Heart left ventricle (tissue), 16 donors: ENCODE measurements at regions not wholly inside any gene's neighbourhood (a gene's known extent, or its start where the extent isn't known, plus 50 kb on each side); places are given as distances from the start of the nearest gene placed in this dataset.

Experiments
- ATAC-seq, 4 donors: fragments of 200-7000 bp; cut with Tn5 transposase; one replicate each; pipeline ENCODE4 v1.9.1; 2020 to 2022; ENCODE audit warnings: moderate library complexity in 4 of 4, mild to moderate bottlenecking in 3 of 4, moderate number of reproducible peaks in 1 of 4
- DNase-seq, 5 donors: peaks; one replicate each; pipeline ENCODE4 v3.0.0-alpha.2; 2020
- H3K27ac ChIP-seq, 12 donors: fragments of 200-600 bp; sonication (generic) in 4 of 12; one replicate each; pipeline versions ENCODE4 v1.5.0 to v1.8.0; 2016 to 2022; ENCODE audit warnings: mild to moderate bottlenecking in 2 of 12
- H3K27me3 ChIP-seq, 9 donors: fragments of 200-600 bp; sonication (generic) in 2 of 9; one replicate each; pipeline versions ENCODE4 v1.5.1 to v1.8.0; 2016 to 2022; ENCODE audit warnings: mild to moderate bottlenecking in 3 of 9
- H3K36me3 ChIP-seq, 9 donors: fragments of 200-600 bp; sonication (generic) in 2 of 9; one replicate each; pipeline versions ENCODE4 v1.5.0 to v1.8.0; 2018 to 2022; ENCODE audit warnings: mild to moderate bottlenecking in 2 of 9
- H3K4me1 ChIP-seq, 12 donors: fragments of 200-600 bp; sonication (generic) in 4 of 12; one replicate each; pipeline versions ENCODE4 v1.5.0 to v1.8.0; 2016 to 2022; ENCODE audit warnings: mild to moderate bottlenecking in 3 of 12
- H3K4me3 ChIP-seq, 12 donors: fragments of 200-600 bp; sonication (generic) in 4 of 12; one replicate each; pipeline versions ENCODE4 v1.5.0 to v1.8.0; 2017 to 2022; ENCODE audit warnings: mild to moderate bottlenecking in 9 of 12, moderate library complexity in 4 of 12
- H3K9me3 ChIP-seq, 12 donors: fragments of 200-600 bp; sonication (generic) in 4 of 12; one replicate each; pipeline versions ENCODE4 v1.5.0 to v1.8.0; 2016 to 2022; ENCODE audit warnings: mild to moderate bottlenecking in 1 of 12
- CTCF ChIP-seq, 12 donors: fragments of 200-600 bp; sonication (generic) in 4 of 12; IDR thresholded peaks; one replicate each; pipeline versions ENCODE4 v1.5.0 to v1.8.0; 2018 to 2022; ENCODE audit warnings: antibody characterized with exemption in 12 of 12, mild to moderate bottlenecking in 5 of 12
- POLR2A ChIP-seq, 2 donors: fragments of 450-650 bp; IDR thresholded peaks; one replicate each; pipeline ENCODE4 v1.6.1; 2017; ENCODE audit warnings: antibody characterized with exemption in 2 of 2, mild to moderate bottlenecking in 2 of 2, moderate library complexity in 2 of 2
- WGBS, 4 donors: extraction: QIAGEN DNeasy Blood & Tissue Kit in 2 of 4; methylation state at CpG; one replicate each; pipeline versions ENCODE4 v1.1.5 to v1.1.7; 2013 to 2018; 5-methylcytosine and 5-hydroxymethylcytosine counted together
- intact Hi-C, 10 donors: fragments of 100-400 bp; cut with DNase I; formaldehyde crosslinking; loops; one replicate each; pipeline versions ENCODE4 v1.11.1 to v1.14.2; 2022
- donor health status: ischemic (EF 13 %, LVEDD 7.1; RV severe dilation, severe dysfunction).
- donor health status: healthy with polysubstance abuse.
- donor health status: DM: no; HTN: yes; CAD: no.
- donor health status: DM: no; HTN: no; CAD: no.
- donor health status: ischemic (EF 25% LVEDD 6.9; RV normal size, moderate dysfunction).
- donor health status: ischemic (EF 25% LVEDD 5.7; RV mildly dilated, moderate dysfunction).
- donor health status: healthy.
- donor health status: DM: yes; HTN: yes; CAD: no.
- donor health status: ischemic (EF 35%, LVEDD 5.7; RV mildly dilated, moderate dysfunction).
- donor health status: nonischemic (EF 11% LVEDD 7.7; RV severe dilation, severe dysfunction).
- donor health status: DM: yes; HTN: yes; CAD: no.
- donor health status: PGD.
- donor health status: ischemic (EF 29% LVEDD 5.4; RV normal size, mild dysfunction).
- donor health status: nonischemic (EF 23%, LVEDD 6.1; RV moderate dilation, normal function).

GRCh38 chr11:95545116-95545875 is 244.3 kb downstream of the FAM76B start:
- Histone ChIP-seq H3K9me3 (no peaks in the 10 kb centered on the region), H3K27me3 (no peaks in the 10 kb centered on the region), H3K36me3 (no peaks in the 10 kb centered on the region), H3K4me3 (no peak overlapping the region), H3K27ac (no peak overlapping the region), H3K4me1 (peaks cover 0 to 9% (median 0%) of the 10 kb centered on the region in 12 donors)
- DNase-seq (no peak), ATAC-seq (no peak)
- intact Hi-C loops = loop anchor here in 1 of 10 donors (10.0 kb wide), 1 partner anchor 60 kb away; no protein-coding TSS in a partner anchor
- TF ChIP-seq CTCF (IDR thresholded peaks at IDR 0.05) (no peak), POLR2A (IDR thresholded peaks at IDR 0.05) (no peak)
- 56 to 70% (median 69%) methylated on average over 9 of the region's 9 CpGs for WGBS, 4 donors

DNA sequence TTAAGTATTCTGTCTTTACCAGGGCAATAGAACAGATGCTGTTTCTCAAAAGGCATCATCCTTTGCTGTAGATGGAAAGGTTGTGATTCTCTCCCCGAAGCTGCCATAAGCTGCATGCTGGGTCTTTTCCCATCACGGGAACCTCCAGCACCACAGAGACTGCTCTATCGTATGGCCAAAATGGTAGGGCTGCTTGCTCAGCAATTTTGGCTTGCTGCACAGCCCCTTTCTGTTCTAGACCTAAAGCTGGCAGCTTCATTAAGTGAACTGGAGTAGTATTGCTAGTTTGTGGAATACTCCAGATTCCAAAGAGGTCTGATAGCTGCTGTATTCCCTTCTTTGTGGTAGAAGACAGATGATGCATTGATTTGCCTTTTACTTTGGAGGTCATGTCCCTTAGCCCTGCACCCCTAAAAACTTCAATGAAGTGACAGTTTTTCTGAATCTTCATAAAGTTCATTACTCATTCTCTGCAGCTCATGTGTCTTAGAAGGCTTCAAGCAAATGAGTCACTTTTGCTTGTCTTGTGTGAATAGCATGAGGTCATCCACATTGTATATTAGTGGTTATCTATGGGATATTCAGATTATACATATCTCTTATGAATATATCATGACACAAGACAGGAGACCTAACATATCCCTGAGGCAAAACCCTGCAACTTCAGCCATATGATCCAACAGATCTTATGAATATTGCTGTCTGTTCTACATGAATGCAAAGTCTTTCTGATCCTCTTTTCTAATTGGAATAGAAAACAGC is 245.3 kb downstream of the FAM76B start:
- intact Hi-C loops = loop anchor here in 1 of 10 donors (10.0 kb wide), 1 partner anchor 61 kb away; no protein-coding TSS in a partner anchor
- no peak for DNase-seq
- no peaks in the 10 kb centered on the region for H3K9me3 ChIP-seq
- no peaks in the 10 kb centered on the region for H3K27me3 ChIP-seq
- TF ChIP-seq POLR2A (IDR thresholded peaks at IDR 0.05) (no peak), CTCF (IDR thresholded peaks at IDR 0.05) (no peak)
- no peaks in the 10 kb centered on the region for H3K36me3 ChIP-seq
- H3K27ac ChIP-seq = no peak overlapping the region
- 64 to 89% (median 87%) methylated on average over 3 of the region's 3 CpGs for WGBS, 4 donors
- H3K4me1 ChIP-seq = peaks cover 0 to 9% (median 0%) of the 10 kb centered on the region in 12 donors
- H3K4me3 ChIP-seq = no peak overlapping the region
- ATAC-seq = no peak

DNA sequence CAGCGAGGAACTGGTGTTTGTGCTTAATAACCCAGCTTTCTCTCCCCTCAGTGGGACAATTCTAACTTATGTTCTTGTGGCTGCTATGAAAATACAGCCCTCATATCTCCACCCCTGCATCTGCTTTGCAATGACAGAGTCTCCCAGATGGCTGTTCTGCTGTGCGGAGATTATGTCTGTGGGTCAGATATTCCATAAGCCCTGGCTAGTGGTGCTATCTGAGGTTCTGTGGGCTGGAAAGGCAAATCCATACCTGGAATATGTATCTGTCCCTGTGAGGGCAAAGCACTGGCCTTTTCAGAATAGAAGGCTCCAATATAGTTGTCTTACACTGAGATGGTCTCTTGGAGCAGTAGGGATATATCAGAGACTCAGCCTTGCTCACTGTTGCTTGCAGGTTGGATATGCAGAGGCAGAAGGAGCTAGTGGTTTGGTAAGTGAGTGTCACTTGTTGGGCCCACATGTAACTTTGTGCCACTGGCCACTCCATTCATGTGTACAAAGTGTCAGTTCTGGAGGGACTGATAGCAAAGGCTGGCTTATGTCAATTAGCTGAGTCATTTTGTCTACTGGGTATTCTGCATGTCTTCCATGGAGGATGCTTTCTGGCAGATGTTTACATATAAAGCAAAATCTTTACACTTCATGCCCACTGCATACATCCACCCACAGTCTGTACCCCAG is 246.6 kb downstream of the FAM76B start:
- 92 to 98% (median 96%) methylated on average over 2 of the region's 2 CpGs for WGBS, 4 donors
- no peaks in the 10 kb centered on the region for H3K36me3 ChIP-seq
- no peaks in the 10 kb centered on the region for H3K9me3 ChIP-seq
- H3K4me3 ChIP-seq = no peak overlapping the region
- no peaks in the 10 kb centered on the region for H3K27me3 ChIP-seq
- no peak for TF ChIP-seq POLR2A (IDR thresholded peaks at IDR 0.05)
- no peak for TF ChIP-seq CTCF (IDR thresholded peaks at IDR 0.05)
- DNase-seq = no peak
- intact Hi-C loops = loop anchor here in 1 of 10 donors (10.0 kb wide), 1 partner anchor 62 kb away; no protein-coding TSS in a partner anchor
- H3K4me1 ChIP-seq = peaks cover 0 to 9% (median 0%) of the 10 kb centered on the region in 12 donors
- no peak overlapping the region for H3K27ac ChIP-seq
- no peak for ATAC-seq

DNA sequence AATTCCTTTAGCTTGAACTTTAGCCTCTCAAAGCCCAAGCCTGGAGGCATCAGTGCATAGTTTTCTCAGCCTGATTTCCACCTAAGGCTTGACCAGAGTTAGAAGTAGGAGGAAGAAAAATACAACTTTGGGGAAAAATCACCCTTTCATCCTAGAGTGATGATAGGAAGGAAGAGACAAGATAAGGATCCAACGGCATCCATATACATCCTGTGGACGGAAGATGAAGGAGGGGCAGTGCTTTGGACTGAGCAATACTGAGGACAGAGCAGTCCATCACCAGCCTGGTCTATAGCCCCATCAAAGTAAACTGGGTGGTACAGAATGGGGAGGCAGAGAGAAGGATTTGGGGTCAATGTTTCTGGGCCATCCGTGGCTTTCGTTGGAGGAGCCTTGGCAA is 247.9 kb downstream of the FAM76B start:
- DNase-seq (no peak), ATAC-seq (no peak)
- Histone ChIP-seq H3K27ac (no peak overlapping the region), H3K27me3 (no peaks in the 10 kb centered on the region), H3K36me3 (no peaks in the 10 kb centered on the region), H3K4me1 (no peaks in the 10 kb centered on the region), H3K9me3 (no peaks in the 10 kb centered on the region), H3K4me3 (no peak overlapping the region)
- 80 to 82% (median 80%) methylated on average over 4 of the region's 4 CpGs for WGBS, 4 donors
- TF ChIP-seq CTCF (IDR thresholded peaks at IDR 0.05) = no peak
- no peak for TF ChIP-seq POLR2A (IDR thresholded peaks at IDR 0.05)
- intact Hi-C loops = loop anchor here in 1 of 10 donors (10.0 kb wide), 1 partner anchor 63 kb away; no protein-coding TSS in a partner anchor
